ENCODE measurements at regions not wholly inside any gene's neighbourhood (a gene's known extent, or its start where the extent isn't known, plus 50 kb on each side); places are given as distances from the start of the nearest gene placed in this dataset.

DNA sequence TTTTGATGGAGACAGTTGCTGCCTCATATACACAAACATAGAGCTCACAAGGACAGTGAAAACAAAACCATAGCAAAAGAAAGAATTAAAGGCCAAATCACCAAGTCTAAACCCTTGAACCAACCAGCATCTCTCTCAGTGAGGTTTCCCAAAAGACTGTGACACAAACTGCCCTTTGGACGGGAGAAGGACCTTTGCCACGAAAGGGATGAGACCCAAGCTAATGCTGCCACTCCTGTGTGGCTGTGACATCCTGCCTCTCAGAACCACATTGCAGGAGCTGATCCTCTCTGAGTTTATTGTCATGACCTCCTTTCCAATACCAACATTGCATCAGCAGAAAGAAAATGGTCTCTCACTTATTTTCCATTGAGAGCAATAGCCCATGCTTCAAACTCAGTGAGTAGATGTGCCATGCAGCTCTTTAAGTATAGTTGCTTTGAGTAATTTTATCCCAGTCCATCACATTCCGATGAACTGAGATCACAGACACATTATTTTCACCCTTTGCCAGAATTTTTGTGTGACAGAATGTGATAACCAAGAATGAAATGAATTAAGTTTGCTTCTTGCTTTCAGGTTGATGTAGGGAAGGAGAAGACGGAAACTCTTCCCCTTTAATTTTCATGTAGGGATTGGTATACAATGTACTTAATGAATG, 133.5 kb upstream of the IRS2 start:
- Mint-ChIP-seq H3K27ac (ENCODE audit: unreplicated experiment) (no peak overlapping the region), H3K4me1 (ENCODE audit: low read depth, unreplicated experiment) (no peaks in the 10 kb centered on the region), H3K9me3 (ENCODE audit: unreplicated experiment) (no peaks in the 10 kb centered on the region), H3K4me3 (ENCODE audit: unreplicated experiment) (no peak overlapping the region), H3K27me3 (ENCODE audit: insufficient read depth, unreplicated experiment) (no peaks in the 10 kb centered on the region), H3K36me3 (ENCODE audit: insufficient read depth, unreplicated experiment) (no peaks in the 10 kb centered on the region)
- DNase-seq: no peak
- H3K9me3 ChIP-seq: no peaks in the 10 kb centered on the region
- TF ChIP-seq, protein P1, sequence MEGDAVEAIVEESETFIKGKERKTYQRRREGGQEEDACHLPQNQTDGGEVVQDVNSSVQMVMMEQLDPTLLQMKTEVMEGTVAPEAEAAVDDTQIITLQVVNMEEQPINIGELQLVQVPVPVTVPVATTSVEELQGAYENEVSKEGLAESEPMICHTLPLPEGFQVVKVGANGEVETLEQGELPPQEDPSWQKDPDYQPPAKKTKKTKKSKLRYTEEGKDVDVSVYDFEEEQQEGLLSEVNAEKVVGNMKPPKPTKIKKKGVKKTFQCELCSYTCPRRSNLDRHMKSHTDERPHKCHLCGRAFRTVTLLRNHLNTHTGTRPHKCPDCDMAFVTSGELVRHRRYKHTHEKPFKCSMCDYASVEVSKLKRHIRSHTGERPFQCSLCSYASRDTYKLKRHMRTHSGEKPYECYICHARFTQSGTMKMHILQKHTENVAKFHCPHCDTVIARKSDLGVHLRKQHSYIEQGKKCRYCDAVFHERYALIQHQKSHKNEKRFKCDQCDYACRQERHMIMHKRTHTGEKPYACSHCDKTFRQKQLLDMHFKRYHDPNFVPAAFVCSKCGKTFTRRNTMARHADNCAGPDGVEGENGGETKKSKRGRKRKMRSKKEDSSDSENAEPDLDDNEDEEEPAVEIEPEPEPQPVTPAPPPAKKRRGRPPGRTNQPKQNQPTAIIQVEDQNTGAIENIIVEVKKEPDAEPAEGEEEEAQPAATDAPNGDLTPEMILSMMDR (IDR thresholded peaks at IDR 0.05; ENCODE audit: insufficient read depth in 1 of 2, low read depth in 1 of 2, low read length in 1 of 2, severe bottlenecking in 1 of 2, unreplicated experiment in 1 of 2): no peak
- POLR2A ChIA-PET: no interaction called here
- no peaks in the 10 kb centered on the region for H3K4me1 ChIP-seq
- intact Hi-C loops (cut with micrococcal nuclease; ENCODE audit: unreplicated experiment): no loop called here
- BruUV-seq (replicated peaks): no TSS peak
- no peak overlapping the region for H3K4me3 ChIP-seq (ENCODE audit: low read depth, low read length)
- H3K36me3 ChIP-seq (ENCODE audit: control insufficient read depth, insufficient read depth, low read length): no peaks in the 10 kb centered on the region
- CTCF ChIA-PET: no interaction called here
- H3K27me3 ChIP-seq (replicated peaks; ENCODE audit: control insufficient read depth, insufficient read depth, low read length): no peaks in the 10 kb centered on the region

DNA sequence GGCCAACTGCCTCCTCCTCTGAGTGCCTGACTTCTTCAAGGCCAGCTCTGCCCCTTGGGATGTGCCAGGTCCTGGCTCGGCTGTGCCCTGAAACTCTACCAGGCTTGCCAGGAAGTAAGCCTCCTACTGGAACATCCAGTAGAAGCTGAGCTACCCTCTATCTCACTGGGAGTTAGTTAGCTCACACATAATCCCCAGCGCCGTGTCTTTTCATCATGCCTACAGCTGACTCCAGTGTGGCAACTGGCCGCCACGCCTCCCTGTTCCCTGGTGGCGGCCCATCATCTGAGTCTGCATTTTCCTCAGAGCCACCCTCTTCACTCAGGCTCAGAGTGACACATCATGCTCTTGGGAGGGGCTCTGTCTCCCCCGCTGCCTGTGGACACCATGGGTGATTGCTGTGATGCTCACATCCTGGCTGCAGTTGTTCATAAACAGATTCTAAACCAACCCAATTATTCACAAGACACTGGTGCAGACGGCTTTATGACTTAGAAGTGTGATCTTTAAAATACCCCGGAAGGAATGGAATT, 131.9 kb upstream of the IRS2 start:
- Histone ChIP-seq H3K27me3 (replicated peaks; ENCODE audit: control insufficient read depth, insufficient read depth, low read length) (no peaks in the 10 kb centered on the region), H3K36me3 (ENCODE audit: control insufficient read depth, insufficient read depth, low read length) (no peaks in the 10 kb centered on the region), H3K4me3 (ENCODE audit: low read depth, low read length) (no peak overlapping the region), H3K9me3 (no peaks in the 10 kb centered on the region), H3K4me1 (no peaks in the 10 kb centered on the region)
- TF ChIP-seq, protein P1 (IDR thresholded peaks at IDR 0.05; ENCODE audit: insufficient read depth in 1 of 2, low read depth in 1 of 2, low read length in 1 of 2, severe bottlenecking in 1 of 2, unreplicated experiment in 1 of 2): no peak
- H3K27ac Mint-ChIP-seq (ENCODE audit: unreplicated experiment): no peak overlapping the region
- intact Hi-C loops (cut with micrococcal nuclease; ENCODE audit: unreplicated experiment): no loop called here
- no peaks in the 10 kb centered on the region for H3K36me3 Mint-ChIP-seq (ENCODE audit: insufficient read depth, unreplicated experiment)
- DNase-seq: no peak
- POLR2A ChIA-PET: no interaction called here
- CTCF ChIA-PET: no interaction called here
- peaks cover 4% of the 10 kb centered on the region for H3K27me3 Mint-ChIP-seq (ENCODE audit: insufficient read depth, unreplicated experiment)
- H3K4me3 Mint-ChIP-seq (ENCODE audit: unreplicated experiment): no peak overlapping the region
- BruUV-seq (replicated peaks): no TSS peak
- H3K4me1 Mint-ChIP-seq (ENCODE audit: low read depth, unreplicated experiment): no peaks in the 10 kb centered on the region
- H3K9me3 Mint-ChIP-seq (ENCODE audit: unreplicated experiment): no peaks in the 10 kb centered on the region

DNA sequence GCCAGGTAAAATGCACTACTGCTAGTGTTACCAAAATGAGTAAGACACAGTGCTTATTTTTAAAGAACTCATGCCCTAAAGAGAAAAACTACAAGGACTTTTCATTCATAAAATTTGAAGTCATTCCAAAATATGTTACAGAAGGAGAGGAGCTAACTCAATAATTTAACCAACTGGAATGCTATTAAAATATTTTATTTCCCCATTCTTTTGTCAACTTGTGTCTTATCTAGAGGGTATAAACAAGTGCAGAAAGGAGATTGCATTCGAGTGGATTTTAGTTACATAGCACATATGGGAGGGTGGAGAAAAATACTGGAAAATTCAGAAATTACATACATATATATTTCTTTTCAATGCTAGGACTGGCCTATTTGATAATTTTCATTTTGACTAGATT, 131.0 kb upstream of the IRS2 start:
- TF ChIP-seq, protein P1 (IDR thresholded peaks at IDR 0.05; ENCODE audit: insufficient read depth in 1 of 2, low read depth in 1 of 2, low read length in 1 of 2, severe bottlenecking in 1 of 2, unreplicated experiment in 1 of 2): no peak
- H3K4me3 Mint-ChIP-seq (ENCODE audit: unreplicated experiment): no peak overlapping the region
- no peak for DNase-seq
- peaks cover 4% of the 10 kb centered on the region for H3K27me3 Mint-ChIP-seq (ENCODE audit: insufficient read depth, unreplicated experiment)
- Histone ChIP-seq H3K27me3 (replicated peaks; ENCODE audit: control insufficient read depth, insufficient read depth, low read length) (no peaks in the 10 kb centered on the region), H3K4me3 (ENCODE audit: low read depth, low read length) (no peak overlapping the region), H3K36me3 (ENCODE audit: control insufficient read depth, insufficient read depth, low read length) (no peaks in the 10 kb centered on the region), H3K9me3 (no peaks in the 10 kb centered on the region), H3K4me1 (no peaks in the 10 kb centered on the region)
- intact Hi-C loops (cut with micrococcal nuclease; ENCODE audit: unreplicated experiment): no loop called here
- H3K27ac Mint-ChIP-seq (ENCODE audit: unreplicated experiment): no peak overlapping the region
- no peaks in the 10 kb centered on the region for H3K4me1 Mint-ChIP-seq (ENCODE audit: low read depth, unreplicated experiment)
- CTCF ChIA-PET: no interaction called here
- no peaks in the 10 kb centered on the region for H3K36me3 Mint-ChIP-seq (ENCODE audit: insufficient read depth, unreplicated experiment)
- BruUV-seq (replicated peaks): no TSS peak
- no peaks in the 10 kb centered on the region for H3K9me3 Mint-ChIP-seq (ENCODE audit: unreplicated experiment)
- POLR2A ChIA-PET: no interaction called here
